ENCODE measurements at regions not wholly inside any gene's neighbourhood (a gene's known extent, or its start where the extent isn't known, plus 50 kb on each side); places are given as distances from the start of the nearest gene placed in this dataset.

- TF ChIP-seq ZNF850 (CRISPR knock-in tag; conservative IDR thresholded peaks at IDR 0.05), result no peak
- no peak for TF ChIP-seq ZNF253 (CRISPR knock-in tag; IDR thresholded peaks at IDR 0.05; ENCODE audit: borderline replicate concordance)
- TF ChIP-seq ZNF678 (CRISPR knock-in tag; IDR thresholded peaks at IDR 0.05), result no peak
- 0 out of 2 replicates have a peak, but pooled peaks have one; percentile 1 for TF ChIP-seq KMT2A (CRISPR knock-in tag; IDR thresholded peaks at IDR 0.05)
- 0 out of 2 replicates have a peak, but pooled peaks have one; percentile 8 for TF ChIP-seq SP4 (CRISPR knock-in tag; IDR thresholded peaks at IDR 0.05)
- no peak for TF ChIP-seq ZNF549 (CRISPR knock-in tag; IDR thresholded peaks at IDR 0.05)
- peak; percentile 26; the same call in 1 of the 2 replicates for TF ChIP-seq ARID2 (CRISPR knock-in tag; IDR thresholded peaks at IDR 0.05; ENCODE audit: borderline replicate concordance)
- no peak for TF ChIP-seq MLLT10 (CRISPR knock-in tag; IDR thresholded peaks at IDR 0.05)
- no peak for TF ChIP-seq GTF3A (CRISPR knock-in tag; conservative IDR thresholded peaks at IDR 0.05)
- TF ChIP-seq FOSL1 (CRISPR knock-in tag; IDR thresholded peaks at IDR 0.05; ENCODE audit: borderline replicate concordance), result no peak
- no peak for TF ChIP-seq ZFP62 (CRISPR knock-in tag; IDR thresholded peaks at IDR 0.05)
- TF ChIP-seq TGIF2 (CRISPR knock-in tag; IDR thresholded peaks at IDR 0.05), result no peak
- no peak for TF ChIP-seq POGZ (CRISPR knock-in tag; IDR thresholded peaks at IDR 0.05)
- 0 out of 2 replicates have a peak, but pooled peaks have one; percentile 2 for TF ChIP-seq ZFY (CRISPR knock-in tag; IDR thresholded peaks at IDR 0.05)
- no peak for TF ChIP-seq ZBTB34 (CRISPR knock-in tag; IDR thresholded peaks at IDR 0.05)
- no peak for TF ChIP-seq LCORL (IDR thresholded peaks at IDR 0.05)
- no peak for TF ChIP-seq LCORL (CRISPR knock-in tag; IDR thresholded peaks at IDR 0.05)
- peak; percentile 17 for TF ChIP-seq HNRNPLL (IDR thresholded peaks at IDR 0.05; ENCODE audit: low read depth, low read length, poor library complexity, severe bottlenecking)
- TF ChIP-seq IRX3 (CRISPR knock-in tag; IDR thresholded peaks at IDR 0.05; ENCODE audit: borderline replicate concordance, low read depth), result no peak
- TF ChIP-seq ZEB1 (IDR thresholded peaks at IDR 0.05; ENCODE audit: insufficient replicate concordance, low read depth), result peak; percentile 22
- no peak for TF ChIP-seq ZNF564 (CRISPR knock-in tag; IDR thresholded peaks at IDR 0.05)
- TF ChIP-seq ZNF12 (CRISPR knock-in tag; IDR thresholded peaks at IDR 0.05), result no peak
- TF ChIP-seq FOXC1 (CRISPR knock-in tag; IDR thresholded peaks at IDR 0.05; ENCODE audit: borderline replicate concordance), result no peak
Observed at GRCh38 chr6:30007132-30007764, 53.8 kb upstream of the POLR1H start (continued).

Measured in HepG2 (cell line).